Keratinocyte (primary cell): ENCODE measurements at regions not wholly inside any gene's neighbourhood (a gene's known extent, or its start where the extent isn't known, plus 50 kb on each side); places are given as distances from the start of the nearest gene placed in this dataset.

ENCODE experiments used
- DNase-seq: peaks from one replicate; pipeline ENCODE4 v3.0.0-alpha.2; 2011; ENCODE audit warnings: low read depth, missing footprints, low spot score
- FAIRE-seq: peaks from 2 replicates; lab custom pipeline; 2011; peaks lifted over from hg19 to GRCh38; lab: Jason Lieb, UNC
- H2AFZ ChIP-seq: 2 replicates; pipeline ENCODE4 v1.6.0; 2012; ENCODE audit warnings: low read length, control low read depth, inconsistent platforms; ENCODE audit not compliant: control insufficient read depth
- H3K27ac ChIP-seq: 2 replicates; pipeline ENCODE4 v1.5.1; 2011; ENCODE audit warnings: low read length; ENCODE audit not compliant: control insufficient read depth, insufficient read depth
- H3K27me3 ChIP-seq: 3 replicates; pipeline ENCODE4 v1.6.0; 2011; ENCODE audit warnings: low read length; ENCODE audit not compliant: control insufficient read depth, insufficient read depth; ENCODE audit errors: extremely low read depth
- H3K36me3 ChIP-seq, 2 experiments: 2 replicates in 1 of 2; 3 replicates in 1 of 2; pipeline ENCODE4 v1.5.1; 2011; ENCODE audit warnings: low read length in 2 of 2, mild to moderate bottlenecking in 1 of 2; ENCODE audit not compliant: control insufficient read depth in 2 of 2, insufficient read depth in 2 of 2; ENCODE audit errors: extremely low read depth in 1 of 2
- H3K4me1 ChIP-seq: 3 replicates; pipeline ENCODE4 v1.5.1; 2011; ENCODE audit warnings: low read length; ENCODE audit not compliant: control insufficient read depth, insufficient read depth; ENCODE audit errors: extremely low read depth
- H3K4me2 ChIP-seq: 3 replicates; pipeline ENCODE4 v1.6.0; 2011; ENCODE audit warnings: low read depth, low read length; ENCODE audit not compliant: control insufficient read depth, insufficient read depth; ENCODE audit errors: extremely low read depth
- H3K4me3 ChIP-seq, 3 experiments: fragments of 200-600 bp in 1 of 3; sonication (generic) in 1 of 3; 2 replicates in 2 of 3; 3 replicates in 1 of 3; pipeline ENCODE4 v1.5.1; 2011 to 2016; ENCODE audit warnings: low read length in 3 of 3, mild to moderate bottlenecking in 3 of 3, control low read depth in 2 of 3, inconsistent platforms in 1 of 3, low read depth in 1 of 3, mixed read lengths in 1 of 3, mixed run types in 1 of 3, moderate library complexity in 1 of 3; ENCODE audit not compliant: control insufficient read depth in 2 of 3, insufficient read depth in 2 of 3; ENCODE audit errors: extremely low read depth in 1 of 3
- H3K79me2 ChIP-seq: 2 replicates; pipeline ENCODE4 v1.6.0; 2012; ENCODE audit warnings: low read length; ENCODE audit not compliant: control insufficient read depth, insufficient read depth
- H3K9ac ChIP-seq: 3 replicates; pipeline ENCODE4 v1.6.0; 2011; ENCODE audit warnings: low read length; ENCODE audit not compliant: control insufficient read depth, insufficient read depth; ENCODE audit errors: extremely low read depth
- H3K9me1 ChIP-seq: 3 replicates; pipeline ENCODE4 v1.6.0; 2011; ENCODE audit warnings: low read length; ENCODE audit not compliant: control insufficient read depth, insufficient read depth; ENCODE audit errors: extremely low read depth
- H3K9me3 ChIP-seq: 2 replicates; pipeline ENCODE4 v1.5.1; 2012; ENCODE audit warnings: low read depth, low read length; ENCODE audit not compliant: control insufficient read depth
- H4K20me1 ChIP-seq: 3 replicates; pipeline ENCODE4 v1.6.0; 2011; ENCODE audit warnings: low read length; ENCODE audit not compliant: control insufficient read depth, insufficient read depth; ENCODE audit errors: extremely low read depth
- CTCF ChIP-seq, 3 experiments: IDR thresholded peaks in 1 of 3; conservative IDR thresholded peaks in 1 of 3; optimal IDR thresholded peaks in 1 of 3; 2 replicates in 2 of 3; 3 replicates in 1 of 3; pipeline versions ENCODE3 to v1.5.1; 2011; ENCODE audit warnings: low read length in 3 of 3, mild to moderate bottlenecking in 3 of 3, moderate library complexity in 2 of 3, control low read depth in 1 of 3, inconsistent platforms in 1 of 3; ENCODE audit not compliant: insufficient read depth in 2 of 3; ENCODE audit errors: extremely low read depth in 1 of 3
- EZH2 ChIP-seq: IDR thresholded peaks from one replicate; pipeline ENCODE4 v1.6.1; 2012; ENCODE audit warnings: inconsistent platforms, mild to moderate bottlenecking, low read length, moderate library complexity
- dilution Hi-C: fragments of 300-500 bp; cut with MboI; formaldehyde crosslinking; loops from one replicate; pipeline ENCODE4 v1.7.0; 2020; ENCODE audit warnings: low sequenced_read_pairs; ENCODE audit not compliant: extremely low pct_ligation_motif_present

- dilution Hi-C loops: no loop called here
- FAIRE-seq: no peak
- no peaks in the 10 kb centered on the region for H3K36me3 ChIP-seq
Observed at GRCh38 chr3:124491875-124492274, 238.4 kb upstream of the UMPS start.

GRCh38 chr3:124492824-124493223 is 237.4 kb upstream of the UMPS start:
- H3K27me3 ChIP-seq: no peaks in the 10 kb centered on the region
- no peak overlapping the region for H3K4me3 ChIP-seq
- no peak overlapping the region for H3K9ac ChIP-seq
- no peaks in the 10 kb centered on the region for H4K20me1 ChIP-seq
- no peaks in the 10 kb centered on the region for H3K36me3 ChIP-seq
- no peaks in the 10 kb centered on the region for H3K79me2 ChIP-seq
- H3K9me1 ChIP-seq: no peaks in the 10 kb centered on the region
- H2AFZ ChIP-seq: peak overlapping the region; percentile 11
- H3K4me2 ChIP-seq: no peak overlapping the region
- FAIRE-seq: peak; percentile 91
- H3K9me3 ChIP-seq: no peaks in the 10 kb centered on the region
- peaks cover 12% of the 10 kb centered on the region for H3K4me1 ChIP-seq
- DNase-seq: peak; percentile 36
- no peak for TF ChIP-seq EZH2
- peak; percentile 83 to 89 (median 86) for TF ChIP-seq CTCF (optimal IDR thresholded peaks at IDR 0.05 in 1 of 3, IDR thresholded peaks at IDR 0.05 in 1 of 3, conservative IDR thresholded peaks at IDR 0.05 in 1 of 3; ENCODE audit: extremely low read depth in 1 of 3, insufficient read depth in 2 of 3, low read length in 3 of 3)
- dilution Hi-C loops: no loop called here
- H3K27ac ChIP-seq: no peak overlapping the region

More at GRCh38 chr3:124491875-124492274, 238.4 kb upstream of the UMPS start:
- Histone ChIP-seq H2AFZ (no peak overlapping the region), H3K4me2 (no peak overlapping the region), H3K79me2 (no peaks in the 10 kb centered on the region), H3K9me3 (no peaks in the 10 kb centered on the region), H3K4me1 (peaks cover 12% of the 10 kb centered on the region), H3K27ac (no peak overlapping the region), H3K9me1 (no peaks in the 10 kb centered on the region), H3K9ac (no peak overlapping the region), H3K27me3 (no peaks in the 10 kb centered on the region), H4K20me1 (no peaks in the 10 kb centered on the region), H3K4me3 (no peak overlapping the region)
- DNase-seq: no peak
- TF ChIP-seq EZH2 (no peak), CTCF (optimal IDR thresholded peaks at IDR 0.05 in 1 of 3, IDR thresholded peaks at IDR 0.05 in 1 of 3, conservative IDR thresholded peaks at IDR 0.05 in 1 of 3; ENCODE audit: extremely low read depth in 1 of 3, insufficient read depth in 2 of 3, low read length in 3 of 3) (no peak)
